HG03097 (cell line): ENCODE measurements at regions not wholly inside any gene's neighbourhood (a gene's known extent, or its start where the extent isn't known, plus 50 kb on each side); places are given as distances from the start of the nearest gene placed in this dataset.

Experiments
- ATAC-seq: cut with Tn5 transposase; IDR thresholded peaks from one replicate; pipeline ENCODE4 v1.9.1; 2021; ENCODE audit not compliant: unreplicated experiment, low FRiP score

DNA sequence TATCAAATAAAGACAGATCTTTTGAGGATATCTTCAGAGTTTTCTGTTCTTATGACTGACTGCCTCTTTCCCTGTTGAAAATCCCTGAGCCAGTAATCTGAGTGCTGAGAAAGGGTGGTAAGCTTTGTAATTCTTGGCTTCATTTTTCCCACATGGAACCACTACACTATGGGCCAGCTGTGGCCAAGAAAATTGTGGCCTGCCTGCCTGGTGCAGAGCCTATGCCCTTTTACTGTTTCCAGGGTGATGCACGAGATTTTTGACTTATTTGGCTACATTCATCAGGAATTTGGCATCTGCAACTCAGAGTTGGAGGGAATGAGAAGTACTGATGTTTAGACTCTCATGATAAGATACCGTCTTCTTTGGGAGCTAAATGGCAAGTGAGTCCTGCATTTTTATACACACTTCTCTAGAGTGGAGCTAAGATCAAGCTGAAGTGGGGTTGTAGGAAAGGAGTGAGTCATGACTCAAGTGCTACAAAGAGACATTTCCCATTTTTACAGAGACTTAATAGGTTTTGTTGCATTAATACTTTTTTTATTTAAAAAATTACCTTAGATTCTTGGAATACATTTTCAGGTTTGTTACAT, 328.2 kb upstream of the CDH7 start:
- no peak for ATAC-seq

DNA sequence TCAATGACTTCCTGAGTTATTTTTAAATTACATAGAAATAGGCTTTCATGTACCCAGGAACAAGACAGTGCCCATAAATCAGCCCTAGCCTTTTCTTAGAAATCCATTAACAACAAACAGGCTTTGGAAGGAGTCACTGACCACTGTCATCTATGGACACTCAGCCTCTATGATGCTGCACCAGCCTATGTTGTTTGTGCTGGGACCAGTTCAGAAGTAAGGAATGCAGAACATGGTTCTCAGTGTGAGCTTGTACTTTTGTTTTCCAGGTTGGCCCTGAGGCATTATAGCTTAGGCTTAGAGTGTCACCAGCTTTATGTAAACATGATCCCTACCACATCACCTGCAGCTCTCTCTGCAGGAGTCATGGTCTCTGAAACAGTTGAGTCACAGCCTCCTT, 335.7 kb upstream of the CDH7 start:
- no peak for ATAC-seq

DNA sequence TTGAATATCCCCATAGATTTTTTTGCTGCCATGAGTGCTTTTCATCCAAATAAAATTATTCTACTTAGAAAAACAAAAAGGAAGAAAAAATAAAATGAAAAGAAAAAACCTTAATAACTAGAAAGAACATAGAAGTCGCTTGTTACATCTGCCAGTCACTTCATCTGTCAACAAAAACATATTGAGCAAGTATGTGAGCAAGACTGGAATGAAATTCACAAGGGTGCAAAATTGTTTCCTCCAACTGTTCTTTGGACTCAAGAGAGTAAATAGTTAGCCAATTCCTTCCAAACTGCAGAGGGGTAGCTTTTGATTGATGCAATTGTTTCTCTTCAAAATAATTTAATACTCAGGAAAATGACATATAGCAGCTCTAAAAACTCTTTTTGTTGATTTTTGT, 336.3 kb upstream of the CDH7 start:
- no peak for ATAC-seq

DNA sequence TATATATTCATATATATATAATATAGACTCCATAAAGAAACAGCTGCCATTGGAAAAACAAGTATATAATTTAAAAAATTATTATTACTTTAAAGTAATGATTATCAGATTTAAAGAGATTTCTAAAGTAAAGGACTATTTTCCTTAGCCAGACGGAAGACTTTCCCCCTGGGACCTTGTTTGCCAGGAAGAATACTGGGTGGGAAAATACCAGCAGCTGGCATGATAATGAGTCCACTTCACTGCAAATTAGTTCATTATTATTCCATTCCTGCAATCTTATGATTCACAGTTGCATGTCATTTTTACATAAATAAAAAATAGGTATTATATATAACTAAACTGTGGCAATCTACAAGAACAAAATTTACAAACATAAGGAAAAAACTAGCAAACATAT, 339.8 kb upstream of the CDH7 start:
- ATAC-seq: no peak

DNA sequence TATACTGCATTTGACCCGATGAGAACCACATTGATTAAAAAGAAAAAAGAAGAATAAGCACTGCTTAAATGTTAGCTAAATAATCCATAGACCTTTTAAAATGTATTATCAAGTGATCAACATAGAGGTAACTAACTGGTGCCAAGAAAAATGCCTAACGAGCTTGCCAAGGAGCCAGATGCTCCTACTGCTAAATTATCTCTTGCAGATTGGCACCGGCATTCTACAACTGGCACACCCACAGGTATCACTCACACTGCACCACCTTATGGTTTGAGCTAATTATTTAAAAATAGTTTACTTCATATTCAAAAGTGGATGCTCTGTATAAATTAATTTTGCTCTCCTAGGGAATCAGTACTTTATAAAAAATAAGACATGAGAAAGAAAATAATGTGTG, 341.6 kb upstream of the CDH7 start:
- no peak for ATAC-seq

DNA sequence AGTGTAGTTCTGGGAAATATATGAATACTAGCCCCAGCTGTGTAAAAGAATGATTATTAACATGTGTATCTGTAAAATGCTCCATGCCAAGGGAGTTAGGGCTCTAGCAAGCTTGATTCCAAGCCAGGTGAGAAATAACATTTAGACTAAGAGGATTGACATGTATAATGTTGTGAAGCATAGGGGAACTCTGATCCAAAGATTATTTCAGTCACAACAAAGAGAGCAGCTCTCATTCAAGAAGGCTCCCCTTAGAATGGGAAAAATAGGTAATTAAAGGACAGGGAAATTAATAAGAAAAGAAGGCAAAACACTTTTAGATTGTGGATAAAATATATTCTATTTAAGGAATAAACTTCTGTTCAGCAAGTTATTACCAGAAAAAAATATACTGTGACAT, 347.3 kb upstream of the CDH7 start:
- ATAC-seq: no peak

DNA sequence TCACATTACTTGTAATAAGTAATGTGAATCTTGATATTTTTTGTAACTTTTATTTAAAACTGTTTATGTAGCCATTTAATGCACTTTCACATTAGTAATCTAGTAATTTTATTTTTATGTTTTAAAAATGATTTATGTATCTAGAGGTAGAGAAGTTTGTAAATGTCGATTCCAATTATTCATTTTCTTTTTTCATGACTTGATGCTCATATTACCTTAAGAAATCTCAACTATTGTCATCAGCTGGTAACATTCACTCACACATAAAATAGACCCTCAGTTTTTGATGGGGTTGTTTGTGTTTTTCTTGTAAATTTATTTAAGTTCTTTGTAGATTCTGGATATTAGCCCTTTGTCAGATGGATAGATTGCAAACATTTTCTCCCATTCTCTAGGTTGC, 351.7 kb upstream of the CDH7 start:
- ATAC-seq: no peak

DNA sequence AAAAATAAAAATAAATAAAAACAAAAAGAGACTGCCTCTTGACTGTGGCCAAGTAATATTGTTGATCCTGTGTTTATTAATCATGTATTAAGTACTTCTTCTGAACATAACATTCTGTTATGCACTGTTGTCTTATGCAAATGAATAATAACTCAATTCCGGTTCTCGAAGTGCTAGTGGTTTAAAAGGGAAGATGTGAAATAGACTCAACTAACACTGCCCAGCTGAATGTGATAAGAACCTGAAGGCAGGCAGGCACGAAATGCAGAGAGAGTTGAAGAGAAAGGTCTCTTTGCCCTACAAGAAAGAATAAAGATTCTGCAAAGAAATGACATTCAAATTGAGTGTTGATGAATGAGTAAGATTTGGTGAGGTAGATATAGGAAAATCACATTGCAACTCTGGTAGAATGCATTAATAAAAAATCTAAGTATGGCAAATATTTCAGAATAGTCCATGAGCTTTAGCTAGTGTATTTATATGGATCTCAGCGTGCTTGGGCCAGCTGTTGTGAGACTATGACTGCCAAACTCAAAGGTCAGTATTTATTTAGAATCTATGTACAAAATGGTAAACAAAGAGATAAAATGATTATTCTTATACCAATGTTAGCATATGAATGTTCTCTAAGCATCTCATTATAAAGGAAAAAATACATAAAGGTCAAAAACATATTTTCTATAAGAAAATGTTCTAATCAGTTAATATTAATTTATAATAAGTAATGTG, 352.3 kb upstream of the CDH7 start:
- no peak for ATAC-seq

DNA sequence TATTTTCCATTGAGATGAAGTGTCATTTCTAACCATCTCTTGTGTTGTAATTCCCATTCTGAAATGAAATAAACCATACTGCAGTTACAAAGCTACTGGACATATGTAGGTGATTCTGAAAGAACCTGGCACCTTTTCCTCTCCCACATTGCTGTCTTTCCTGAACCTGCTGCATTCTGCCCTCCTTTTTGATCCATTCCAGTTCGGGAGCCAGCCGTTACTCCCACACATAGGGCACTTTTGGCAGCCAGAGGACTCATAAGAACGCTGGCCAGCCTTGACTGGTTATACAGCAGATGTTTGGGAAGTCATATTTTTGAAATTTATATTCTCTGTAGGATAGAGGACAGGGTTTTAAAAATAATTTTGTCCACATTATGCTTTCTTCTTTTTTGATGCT, 369.8 kb upstream of the CDH7 start:
- no peak for ATAC-seq

DNA sequence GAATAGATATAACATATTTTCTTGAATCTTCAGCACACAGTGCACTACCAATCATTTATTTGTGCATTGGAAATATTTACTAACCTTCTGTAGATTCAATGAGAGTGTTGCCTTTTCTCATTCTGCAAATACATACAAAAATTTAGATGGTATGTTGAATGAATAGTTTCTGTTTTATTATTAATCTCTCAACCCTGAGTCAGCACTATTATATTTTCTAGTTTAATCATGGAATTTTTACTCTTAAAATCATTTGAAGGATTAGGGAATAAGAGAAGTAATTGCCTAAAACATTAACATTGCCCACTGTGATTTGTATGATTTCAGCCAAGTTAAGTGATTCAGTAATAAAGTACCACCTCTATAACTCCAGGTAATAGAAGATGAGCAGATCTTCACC, 370.2 kb upstream of the CDH7 start:
- ATAC-seq: no peak

DNA sequence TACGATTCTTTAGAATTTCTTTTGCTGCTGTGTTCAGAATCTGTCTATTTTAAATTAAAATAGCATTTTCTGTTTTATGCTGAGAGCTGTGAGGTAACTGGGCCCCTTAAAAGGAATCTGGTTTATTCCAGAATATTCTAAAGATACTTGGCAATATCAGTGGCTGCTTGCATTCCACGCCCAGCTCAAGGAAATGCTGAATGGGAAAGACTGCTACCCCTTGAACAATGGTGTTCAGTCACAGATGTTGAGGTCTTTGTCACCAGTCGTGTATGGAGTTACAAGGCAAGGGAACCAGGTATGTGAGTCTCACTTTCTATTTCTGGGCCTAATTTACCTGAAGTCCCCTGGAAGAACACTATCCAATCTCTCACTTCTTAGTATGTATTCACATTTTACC, 377.9 kb upstream of the CDH7 start:
- ATAC-seq: no peak

DNA sequence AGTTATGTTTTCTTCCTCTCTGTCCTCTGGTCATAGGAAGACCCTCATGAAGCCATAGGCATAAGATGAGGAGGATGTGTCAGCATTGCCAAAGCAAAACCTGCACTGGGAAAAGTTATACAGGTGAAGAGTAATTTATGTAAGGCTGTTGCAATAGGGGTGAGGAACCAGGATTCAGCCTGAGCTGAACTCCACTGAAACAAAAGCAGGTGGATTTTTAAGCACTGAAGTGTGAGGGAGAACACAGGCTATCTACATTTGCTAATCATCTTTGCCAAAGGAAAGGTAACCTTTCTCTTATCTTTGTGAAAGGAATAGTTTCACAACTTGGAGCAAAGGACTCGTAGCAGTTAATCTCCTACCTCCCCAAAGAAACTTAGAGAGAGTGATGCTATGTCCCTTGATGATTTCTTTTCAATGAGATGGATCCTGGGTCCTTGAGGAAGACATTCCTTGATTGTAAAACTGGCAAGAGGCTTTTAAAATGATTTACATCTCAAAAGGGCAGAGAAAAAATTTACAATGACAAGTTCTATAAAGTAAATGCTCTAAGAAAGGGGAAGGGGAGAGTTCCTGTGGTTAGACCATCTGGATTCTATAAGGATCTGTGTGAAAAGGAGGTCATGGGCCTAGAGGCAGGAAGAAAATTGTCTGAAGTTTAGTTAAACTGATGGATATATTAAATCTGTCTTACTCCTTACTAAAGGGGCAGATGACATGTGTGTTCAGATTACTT, 385.4 kb upstream of the CDH7 start:
- ATAC-seq: no peak

DNA sequence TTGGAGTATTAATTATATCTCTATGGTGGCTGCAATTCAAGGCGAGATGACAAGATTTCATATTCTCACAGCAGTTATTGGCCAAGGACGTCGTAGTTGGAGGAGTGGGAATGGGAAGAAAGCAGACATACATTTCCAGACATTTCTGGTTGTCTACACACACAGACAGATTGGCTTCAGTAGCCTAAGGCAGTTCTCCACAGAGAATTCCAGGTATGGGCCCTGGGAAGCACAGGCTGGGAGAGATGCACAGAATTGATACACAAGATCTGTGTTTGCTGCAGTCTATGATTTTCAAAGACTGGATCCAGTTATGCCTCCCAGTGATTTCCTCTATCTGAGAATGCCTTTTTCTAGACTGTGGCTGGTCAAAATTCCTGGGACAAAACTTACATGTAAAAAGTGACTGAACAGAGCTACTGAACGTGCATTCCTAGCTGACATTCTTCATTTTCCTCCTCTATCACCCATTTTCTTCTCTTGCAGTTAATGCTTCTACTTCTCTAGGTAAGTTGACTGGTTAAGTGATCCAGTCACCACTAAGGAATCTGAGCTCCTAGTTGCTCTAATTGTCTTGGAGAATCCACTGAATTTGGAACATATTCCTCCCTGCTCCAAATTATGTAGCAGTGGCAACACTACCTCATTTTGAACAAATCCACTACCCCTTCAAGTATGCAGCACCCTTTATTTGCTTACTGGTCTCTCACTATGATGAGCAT, 386.7 kb upstream of the CDH7 start:
- ATAC-seq: no peak

DNA sequence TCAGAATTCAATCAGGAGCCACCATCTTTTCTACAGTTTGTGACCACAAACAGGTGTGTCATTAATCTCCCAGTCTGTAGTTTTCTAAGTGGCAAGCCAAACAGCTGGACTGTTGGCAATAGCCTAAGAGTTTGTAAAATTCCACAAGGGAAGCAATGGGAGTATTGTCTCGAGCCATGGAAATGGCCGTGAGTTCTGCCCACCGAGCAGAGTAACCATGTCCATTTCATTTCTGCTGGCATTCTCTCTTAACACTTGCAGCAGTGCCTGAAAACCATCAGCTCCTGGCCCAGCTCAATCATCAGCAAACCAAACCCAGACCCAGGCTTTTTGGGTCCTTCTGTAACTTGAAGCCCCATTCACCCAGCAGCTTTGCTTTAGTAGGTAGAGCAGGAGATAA, 387.8 kb upstream of the CDH7 start:
- ATAC-seq: no peak

DNA sequence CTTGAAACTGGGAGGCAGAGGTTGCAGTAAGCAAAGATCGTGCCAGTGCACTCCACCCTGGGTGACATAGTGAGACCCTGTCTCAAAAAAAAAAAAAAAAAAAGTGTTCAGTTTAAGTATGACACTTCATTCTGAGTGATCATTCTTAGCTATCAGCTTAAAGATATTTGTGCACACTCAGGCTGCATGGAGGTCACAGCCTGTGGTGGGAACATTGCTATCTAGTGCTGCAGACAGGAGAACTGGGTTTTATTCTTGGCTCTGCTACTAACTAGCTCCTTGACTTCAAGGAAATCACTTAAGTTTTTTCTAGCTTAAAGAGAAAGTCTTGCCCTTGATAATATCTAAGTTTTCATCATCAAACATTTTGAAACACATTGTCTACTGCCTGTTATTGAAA, 391.3 kb upstream of the CDH7 start:
- no peak for ATAC-seq

DNA sequence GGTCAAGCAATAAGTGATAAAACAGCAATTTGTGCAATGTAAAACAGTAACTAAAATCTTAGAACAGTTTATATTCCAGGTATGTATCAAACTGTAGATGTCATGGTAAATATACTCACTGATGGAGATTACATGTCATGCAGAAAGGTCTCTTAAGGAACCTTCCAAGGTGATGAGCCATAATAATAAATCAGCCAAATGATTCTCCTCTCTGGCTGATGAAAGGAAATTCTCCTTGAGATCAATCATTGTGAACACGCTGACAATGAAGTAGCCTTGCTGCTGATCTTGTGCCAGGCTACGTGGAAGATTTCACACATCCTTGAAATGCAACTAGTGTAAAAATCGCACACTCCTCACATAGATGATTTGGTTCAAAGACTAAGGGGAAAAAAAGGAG, 392.5 kb upstream of the CDH7 start:
- no peak for ATAC-seq

DNA sequence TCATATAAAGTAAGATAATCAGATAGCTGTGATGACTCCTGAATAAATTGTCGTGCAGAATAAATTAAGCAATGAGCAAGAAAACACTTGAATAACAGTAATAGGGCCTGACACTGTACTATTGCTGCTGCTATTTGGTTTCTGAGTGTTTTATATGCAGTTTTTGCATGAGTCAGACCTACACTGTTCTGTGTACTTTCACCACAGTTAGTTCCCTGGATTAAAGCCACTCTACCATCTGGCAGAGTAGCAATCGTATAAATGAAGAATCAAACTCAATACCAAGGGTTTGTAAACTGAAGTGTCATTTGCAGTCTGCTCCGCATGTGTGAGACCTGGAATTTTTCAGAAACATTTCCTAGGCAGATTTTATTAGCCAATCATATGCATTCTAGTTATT, 398.6 kb upstream of the CDH7 start:
- ATAC-seq: no peak

DNA sequence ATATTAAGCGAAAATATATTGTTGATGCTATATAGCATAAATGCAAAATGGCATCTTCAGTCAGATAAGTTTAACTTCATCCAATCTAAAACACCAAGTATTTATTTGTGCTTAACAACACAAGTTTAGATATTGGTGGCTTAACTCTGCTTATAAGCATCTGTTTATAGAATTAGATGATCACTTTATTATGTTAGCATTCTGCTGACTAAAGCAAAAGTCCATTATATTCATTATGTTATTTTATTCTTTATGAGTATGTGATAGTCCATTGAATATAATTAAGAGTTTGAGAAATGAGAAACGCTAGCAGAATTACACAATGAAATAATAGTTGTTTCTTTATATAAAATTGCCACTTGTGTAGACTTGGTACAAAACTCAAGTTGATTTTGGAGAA, 401.2 kb upstream of the CDH7 start:
- ATAC-seq: no peak

DNA sequence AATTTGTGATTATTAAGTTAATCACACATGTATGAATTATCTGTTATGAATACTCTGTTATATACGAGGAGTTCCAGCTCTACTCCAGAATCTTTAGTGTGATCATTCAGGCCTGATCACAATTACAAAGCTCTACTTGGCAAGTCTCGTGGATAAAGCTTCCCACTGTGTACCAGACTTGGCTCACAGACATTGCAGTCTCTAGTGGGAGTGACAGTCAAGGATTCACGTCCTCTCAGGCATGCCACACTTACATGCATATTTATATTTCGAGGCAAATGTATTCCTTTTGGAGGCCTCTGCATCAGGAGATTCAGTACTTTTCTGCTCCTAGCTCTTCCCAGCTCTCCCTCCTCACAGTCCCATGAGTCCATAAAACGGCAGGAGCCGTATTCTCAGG, 403.4 kb upstream of the CDH7 start:
- no peak for ATAC-seq

DNA sequence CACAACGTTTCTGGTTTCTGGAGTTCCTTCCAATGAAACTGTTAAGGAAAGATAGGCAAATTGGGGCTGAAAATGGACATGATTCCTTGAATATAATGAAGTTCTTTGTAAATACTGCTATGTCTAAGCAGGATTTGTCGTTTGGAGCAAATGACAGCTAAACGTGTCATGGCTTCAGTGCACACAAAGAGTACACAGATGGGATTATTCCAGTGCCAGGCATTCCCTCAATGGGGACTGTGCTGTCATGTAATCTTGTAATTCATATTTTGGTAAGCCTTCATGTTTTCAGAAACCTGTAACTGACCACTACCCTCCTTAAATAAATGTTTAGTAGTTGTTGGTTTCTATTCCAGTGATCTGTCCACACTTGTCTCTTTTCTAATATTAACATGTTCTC, 404.7 kb upstream of the CDH7 start:
- ATAC-seq: no peak

DNA sequence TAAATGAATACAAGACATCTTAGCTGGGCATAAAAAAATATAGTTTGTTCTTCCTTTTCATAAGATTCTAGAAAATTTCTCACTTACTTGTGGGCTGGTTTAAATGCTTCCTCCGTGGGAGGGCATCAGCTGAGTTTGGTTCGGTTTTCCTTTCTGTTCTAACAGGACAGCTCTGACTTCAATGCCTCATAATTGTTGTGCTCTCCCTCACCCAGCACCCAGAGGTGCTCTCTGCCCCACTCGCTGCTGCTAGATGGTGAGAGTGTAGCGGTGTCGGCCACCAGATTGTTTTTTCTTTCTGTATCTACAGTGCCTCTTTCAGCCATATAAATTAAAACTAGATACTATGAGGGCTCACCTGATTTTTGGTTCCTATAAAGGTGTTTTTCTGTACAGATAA, 407.2 kb upstream of the CDH7 start:
- ATAC-seq: no peak

DNA sequence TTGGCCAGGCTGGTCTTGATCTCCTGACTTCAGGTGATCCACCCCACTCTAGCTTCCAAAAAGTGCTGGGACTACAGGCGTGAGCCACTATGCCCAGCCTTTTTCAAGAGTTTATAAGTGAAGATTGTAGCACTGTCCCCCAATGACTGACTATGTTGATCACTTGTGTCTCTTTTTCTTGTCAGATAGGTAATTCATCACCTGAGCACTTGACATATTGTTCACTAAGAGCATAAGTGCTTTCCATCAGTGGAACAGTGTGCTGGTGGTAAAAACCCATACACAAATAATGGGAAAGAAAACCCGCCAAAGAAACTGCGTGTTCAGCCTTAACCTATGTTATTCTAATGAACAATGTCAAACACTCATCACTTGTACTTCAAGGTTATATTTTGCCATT, 414.4 kb upstream of the CDH7 start:
- ATAC-seq: no peak
